GM23338 (cell line): ENCODE measurements at regions not wholly inside any gene's neighbourhood (a gene's known extent, or its start where the extent isn't known, plus 50 kb on each side); places are given as distances from the start of the nearest gene placed in this dataset.
A peak's percentile ranks its signal among the peaks of the same experiment; 100 is the strongest.

ENCODE experiments used
- ATAC-seq: fragments of 200-7000 bp; cut with Tn5 transposase; 3 replicates; pipeline ENCODE4 v1.9.1; 2020
- DNase-seq: peaks from one replicate; pipeline ENCODE4 v3.0.0-alpha.2; 2015; ENCODE audit warnings: low spot score
- H2AFZ ChIP-seq: fragments of 200-600 bp; sonication (generic); 2 replicates; pipeline ENCODE4 v1.8.0; 2016; ENCODE audit warnings: antibody characterized with exemption, mild to moderate bottlenecking, moderate library complexity
- H3F3A ChIP-seq: fragments of 200-600 bp; sonication (generic); replicated peaks from 2 replicates; pipeline ENCODE4 v1.8.0; 2017; ENCODE audit warnings: antibody characterized with exemption, mixed run types, low read depth
- H3K27ac ChIP-seq: fragments of 200-600 bp; sonication (generic); 2 replicates; pipeline ENCODE4 v1.6.1; 2016; ENCODE audit warnings: low read depth
- H3K27me3 ChIP-seq: fragments of 200-600 bp; sonication (generic); 2 replicates; pipeline ENCODE4 v1.8.0; 2016; ENCODE audit warnings: mild to moderate bottlenecking, mixed run types, moderate library complexity; ENCODE audit not compliant: insufficient read depth
- H3K36me3 ChIP-seq: fragments of 200-600 bp; sonication (generic); 2 replicates; pipeline ENCODE4 v1.8.0; 2016; ENCODE audit warnings: mild to moderate bottlenecking; ENCODE audit not compliant: insufficient read depth
- H3K4me1 ChIP-seq: fragments of 200-600 bp; sonication (generic); 2 replicates; pipeline ENCODE4 v1.8.0; 2016; ENCODE audit warnings: mild to moderate bottlenecking, moderate library complexity; ENCODE audit not compliant: insufficient read depth
- H3K4me2 ChIP-seq: fragments of 200-600 bp; sonication (generic); 2 replicates; pipeline ENCODE4 v1.7.1; 2017; ENCODE audit warnings: mixed run types
- H3K4me3 ChIP-seq: fragments of 200-600 bp; sonication (generic); 2 replicates; pipeline ENCODE4 v1.6.1; 2016; ENCODE audit warnings: mixed run types
- H3K79me2 ChIP-seq: fragments of 200-600 bp; sonication (generic); replicated peaks from 2 replicates; pipeline ENCODE4 v1.8.0; 2017; ENCODE audit warnings: mild to moderate bottlenecking; ENCODE audit not compliant: insufficient read depth
- H3K9me2 ChIP-seq: fragments of 200-600 bp; sonication (generic); 2 replicates; pipeline ENCODE4 v1.8.0; 2017; ENCODE audit not compliant: insufficient read depth
- H4K20me1 ChIP-seq: fragments of 200-600 bp; sonication (generic); replicated peaks from 2 replicates; pipeline ENCODE4 v1.8.0; 2017; ENCODE audit warnings: mild to moderate bottlenecking; ENCODE audit not compliant: insufficient read depth
- H3K27ac Mint-ChIP-seq: 2 replicates; pipeline ENCODE4 v1.8.0; 2020; ENCODE audit warnings: inconsistent platforms, mild to moderate bottlenecking, moderate library complexity, mixed read lengths
- H3K27me3 Mint-ChIP-seq: 3 replicates; pipeline ENCODE4 v1.8.0; 2022; ENCODE audit warnings: low read depth, mild to moderate bottlenecking, moderate library complexity, mixed read lengths, inconsistent platforms; ENCODE audit not compliant: insufficient read depth, poor library complexity
- H3K36me3 Mint-ChIP-seq: 3 replicates; pipeline ENCODE4 v1.8.0; 2021; ENCODE audit warnings: low read depth, mild to moderate bottlenecking, inconsistent platforms, moderate library complexity, mixed read lengths
- H3K4me1 Mint-ChIP-seq: 3 replicates; pipeline ENCODE4 v1.8.0; 2020; ENCODE audit warnings: mild to moderate bottlenecking, inconsistent platforms, mixed read lengths
- H3K4me3 Mint-ChIP-seq: 3 replicates; pipeline ENCODE4 v1.8.0; 2021; ENCODE audit warnings: moderate library complexity, mild to moderate bottlenecking, inconsistent platforms, mixed read lengths
- H3K9me3 Mint-ChIP-seq: 3 replicates; pipeline ENCODE4 v1.8.0; 2020; ENCODE audit warnings: moderate library complexity, mild to moderate bottlenecking, inconsistent platforms, mixed read lengths
- CTCF ChIP-seq, 2 experiments: fragments of 200-600 bp in 1 of 2; sonication (generic) in 1 of 2; conservative IDR thresholded peaks; 2 replicates each; pipeline versions ENCODE4 v1.5.1 to v1.6.1; 2016 to 2017; ENCODE audit warnings: antibody characterized with exemption in 2 of 2, low read depth in 2 of 2, mild to moderate bottlenecking in 2 of 2, moderate library complexity in 1 of 2
- ETS1 ChIP-seq: IDR thresholded peaks from 2 replicates; pipeline ENCODE4 v1.6.1; 2016; ENCODE audit warnings: antibody characterized with exemption
- EZH2phosphoT487 ChIP-seq: fragments of 200-600 bp; sonication (generic); IDR thresholded peaks from one replicate; pipeline ENCODE4 v1.8.1; 2018; ENCODE audit warnings: antibody characterized with exemption; ENCODE audit not compliant: unreplicated experiment
- NANOG ChIP-seq: IDR thresholded peaks from 2 replicates; pipeline ENCODE4 v1.6.1; 2016; ENCODE audit warnings: antibody characterized with exemption, borderline replicate concordance
- ZNF462 ChIP-seq: fragments of 250-450 bp; sonication (Bioruptor Pico); IDR thresholded peaks from 2 replicates; pipeline ENCODE4 v1.5.0; 2020; ENCODE audit warnings: mild to moderate bottlenecking, moderate library complexity

GRCh38 chr3:104206925-104207324 is 1159.8 kb upstream of the ALCAM start (continued):
- peak in 1 of 2 experiments; percentile 7; a peak in 1 of 4 replicates for TF ChIP-seq CTCF (conservative IDR thresholded peaks at IDR 0.05; ENCODE audit: low read depth in 2 of 2)
- TF ChIP-seq NANOG = no peak
- no peak for TF ChIP-seq ETS1

- Mint-ChIP-seq H3K4me1 (peaks cover 4% of the 10 kb centered on the region; the same call in 2 of the 3 replicates), H3K27ac (no peak overlapping the region), H3K9me3 (no peaks in the 10 kb centered on the region), H3K27me3 (no peaks in the 10 kb centered on the region), H3K36me3 (no peaks in the 10 kb centered on the region), H3K4me3 (no peak overlapping the region)
- TF ChIP-seq ZNF462 (no peak), CTCF (conservative IDR thresholded peaks at IDR 0.05; ENCODE audit: low read depth in 2 of 2) (peak in 1 of 2 experiments; percentile 36; a peak in 3 of 4 replicates), EZH2phosphoT487 (no peak)
- Histone ChIP-seq H3K27ac (no peak overlapping the region), H3K4me2 (no peak overlapping the region), H3K4me3 (no peak overlapping the region), H3K27me3 (no peaks in the 10 kb centered on the region), H4K20me1 (no peaks in the 10 kb centered on the region), H3F3A (no peaks in the 10 kb centered on the region), H2AFZ (no peak overlapping the region), H3K79me2 (no peaks in the 10 kb centered on the region), H3K4me1 (no peaks in the 10 kb centered on the region), H3K9me2 (no peaks in the 10 kb centered on the region), H3K36me3 (no peaks in the 10 kb centered on the region)
- DNase-seq (no peak), ATAC-seq (no peak)
Observed at GRCh38 chr3:104214277-104214676, 1152.4 kb upstream of the ALCAM start.
